MCF 10A (cell line): ENCODE measurements at regions not wholly inside any gene's neighbourhood (a gene's known extent, or its start where the extent isn't known, plus 50 kb on each side); places are given as distances from the start of the nearest gene placed in this dataset.

Experiments
- BruUV-seq: library from RNA; stranded (reverse); fragments of 400-500 nt; replicated peaks from 2 replicates; lab custom pipeline; 2021; lab: Mats Ljungman, UMichigan
- CTCF ChIA-PET: fragments of 300-600 bp; sonication (Branson Sonifier 250); formaldehyde crosslinking; extraction: SDS; loops from one replicate; lab custom pipeline; 2021; ENCODE audit warnings: antibody characterized with exemption, inconsistent platforms; lab: Yijun Ruan, JAX
- POLR2A ChIA-PET: fragments of 300-600, 350-650 bp; sonication (Branson Sonifier 250); formaldehyde crosslinking; extraction: SDS; loops from one replicate; lab custom pipeline; 2020; ENCODE audit warnings: antibody characterized with exemption, inconsistent platforms; lab: Yijun Ruan, JAX
- DNase-seq: peaks from one replicate; pipeline ENCODE4 v3.0.0-alpha.2; 2018; ENCODE audit not compliant: unreplicated experiment
- H3K27ac Mint-ChIP-seq: one replicate; pipeline ENCODE4 v1.8.0; 2022; ENCODE audit warnings: mild to moderate bottlenecking, low read depth, mixed read lengths; ENCODE audit not compliant: unreplicated experiment
- H3K27me3 Mint-ChIP-seq: one replicate; pipeline ENCODE4 v1.8.0; 2022; ENCODE audit warnings: mixed read lengths; ENCODE audit not compliant: insufficient read depth, unreplicated experiment
- H3K36me3 Mint-ChIP-seq: one replicate; pipeline ENCODE4 v1.8.0; 2022; ENCODE audit warnings: mild to moderate bottlenecking, moderate library complexity, mixed read lengths; ENCODE audit not compliant: insufficient read depth, unreplicated experiment
- H3K4me1 Mint-ChIP-seq: one replicate; pipeline ENCODE4 v1.8.0; 2022; ENCODE audit warnings: mixed read lengths; ENCODE audit not compliant: insufficient read depth, unreplicated experiment
- H3K4me3 Mint-ChIP-seq: one replicate; pipeline ENCODE4 v1.8.0; 2022; ENCODE audit warnings: mild to moderate bottlenecking, moderate library complexity, mixed read lengths; ENCODE audit not compliant: unreplicated experiment
- H3K9me3 Mint-ChIP-seq: one replicate; pipeline ENCODE4 v1.8.0; 2022; ENCODE audit warnings: mixed read lengths; ENCODE audit not compliant: unreplicated experiment
- CTCF ChIP-seq: fragments of 200-600 bp; IDR thresholded peaks from one replicate; pipeline ENCODE4 v1.8.0; 2022; ENCODE audit warnings: antibody characterized with exemption, mild to moderate bottlenecking; ENCODE audit not compliant: unreplicated experiment
- intact Hi-C: fragments of 100-400 bp; cut with micrococcal nuclease; formaldehyde crosslinking; loops from 2 replicates; pipeline ENCODE4 v1.14.1; 2022

DNA sequence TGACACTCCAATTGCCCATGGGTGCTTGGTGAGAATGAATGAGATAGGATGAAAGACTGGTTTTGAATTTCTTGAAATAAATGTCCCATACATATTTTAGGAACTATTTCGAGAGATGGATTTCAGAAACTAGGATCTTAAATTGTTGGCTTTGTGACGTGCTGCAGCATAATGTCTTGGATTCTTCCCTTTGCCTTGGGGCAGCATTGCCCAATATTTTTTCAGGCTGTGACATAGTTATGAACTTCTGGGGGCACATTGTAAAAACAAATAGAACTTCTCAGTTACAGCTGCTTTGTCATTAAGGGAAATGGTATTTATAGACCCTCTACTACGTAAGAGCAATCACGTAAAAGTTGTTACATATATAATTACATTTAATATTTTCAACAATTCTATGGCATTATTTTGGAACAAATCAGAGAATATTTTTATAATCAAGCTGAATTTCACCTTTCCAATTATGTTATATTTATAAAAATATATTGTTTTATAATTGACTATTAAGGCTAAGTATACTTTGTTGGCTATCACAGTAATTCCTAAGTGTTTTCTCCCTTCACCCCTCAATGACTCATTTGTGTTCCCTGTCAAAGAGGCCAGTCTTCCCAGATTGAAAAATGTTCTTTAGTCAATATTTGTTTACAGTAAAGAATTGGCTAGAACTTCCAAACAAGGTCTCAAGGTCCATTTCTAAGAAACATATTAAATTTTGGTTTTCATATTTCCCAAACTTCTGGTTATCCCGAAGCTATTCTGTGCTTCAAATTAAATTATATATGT lies 1388.3 kb upstream of the ACO1 start:
- no peak overlapping the region for H3K27ac Mint-ChIP-seq
- CTCF ChIA-PET: interaction anchor here (0.6 to 0.7 kb wide), 3 partner anchors 98 to 445 kb away, joined by 3 read pairs; no protein-coding TSS in a partner anchor
- peak; percentile 8 for DNase-seq
- H3K4me3 Mint-ChIP-seq: no peak overlapping the region
- BruUV-seq: no TSS peak
- no peaks in the 10 kb centered on the region for H3K27me3 Mint-ChIP-seq
- H3K36me3 Mint-ChIP-seq: no peaks in the 10 kb centered on the region
- no peak for TF ChIP-seq CTCF
- no peaks in the 10 kb centered on the region for H3K4me1 Mint-ChIP-seq
- intact Hi-C loops: no loop called here
- POLR2A ChIA-PET: interaction anchor here (0.7 kb wide), 1 partner anchor 108 kb away, joined by 3 read pairs; no protein-coding TSS in a partner anchor
- no peaks in the 10 kb centered on the region for H3K9me3 Mint-ChIP-seq

- Mint-ChIP-seq H3K4me3 (no peak overlapping the region), H3K9me3 (no peaks in the 10 kb centered on the region), H3K4me1 (no peaks in the 10 kb centered on the region), H3K36me3 (no peaks in the 10 kb centered on the region), H3K27ac (no peak overlapping the region), H3K27me3 (no peaks in the 10 kb centered on the region)
- intact Hi-C loops: no loop called here
- no peak for TF ChIP-seq CTCF
- no TSS peak for BruUV-seq
- no peak for DNase-seq
- CTCF ChIA-PET: interaction anchor here (0.6 kb wide), 2 partner anchors 97 to 445 kb away, joined by 3 read pairs; no protein-coding TSS in a partner anchor
- POLR2A ChIA-PET: no interaction called here
These were observed 1387.7 kb upstream of the ACO1 start for GRCh38 chr9:30996761-30997160.

GRCh38 chr9:30997291-30997690 lies 1387.2 kb upstream of the ACO1 start:
- BruUV-seq: no TSS peak
- POLR2A ChIA-PET: no interaction called here

More at GRCh38 chr9:30997291-30997690, 1387.2 kb upstream of the ACO1 start:
- CTCF ChIA-PET: no interaction called here
- H3K27ac Mint-ChIP-seq: no peak overlapping the region
- H3K9me3 Mint-ChIP-seq: no peaks in the 10 kb centered on the region
- no peaks in the 10 kb centered on the region for H3K4me1 Mint-ChIP-seq
- intact Hi-C loops: no loop called here
- no peak for DNase-seq
- no peaks in the 10 kb centered on the region for H3K27me3 Mint-ChIP-seq
- H3K36me3 Mint-ChIP-seq: no peaks in the 10 kb centered on the region
- no peak overlapping the region for H3K4me3 Mint-ChIP-seq
- no peak for TF ChIP-seq CTCF
